HepG2 (cell line): ENCODE measurements at regions not wholly inside any gene's neighbourhood (a gene's known extent, or its start where the extent isn't known, plus 50 kb on each side); places are given as distances from the start of the nearest gene placed in this dataset.

Source experiments
- GLMP ChIP-seq: sonication (generic); formaldehyde crosslinking; IDR thresholded peaks from 2 replicates; pipeline ENCODE4 v1.9.0; 2021; ENCODE audit warnings: missing genetic modification reagents, mild to moderate bottlenecking, borderline replicate concordance
- GTF2F1 ChIP-seq: fragments of 150-350 bp; IDR thresholded peaks from 2 replicates; pipeline ENCODE4 v1.6.1; 2014; ENCODE audit warnings: low read length
- GTF3A ChIP-seq: sonication (generic); formaldehyde crosslinking; conservative IDR thresholded peaks from 2 replicates; pipeline ENCODE4 v1.4.0; 2020; ENCODE audit warnings: mild to moderate bottlenecking, missing genetic modification reagents
- HMG20B ChIP-seq: conservative IDR thresholded peaks from 2 replicates; pipeline ENCODE4 v1.6.1; 2016; ENCODE audit warnings: missing genetic modification reagents, missing compliant biosample characterization
- IKZF5 ChIP-seq: IDR thresholded peaks from 2 replicates; pipeline ENCODE4 v1.6.1; 2018; ENCODE audit warnings: missing genetic modification reagents, mild to moderate bottlenecking, missing compliant biosample characterization
- MIXL1 ChIP-seq: IDR thresholded peaks from 2 replicates; pipeline ENCODE4 v1.6.1; 2016
- NFYC ChIP-seq: IDR thresholded peaks from 2 replicates; pipeline ENCODE4 v1.6.1; 2016; ENCODE audit warnings: missing genetic modification reagents, missing compliant biosample characterization
- NR2F1 ChIP-seq, 2 experiments: fragments of 450-650 bp in 1 of 2; formaldehyde crosslinking in 1 of 2; IDR thresholded peaks; 2 replicates each; pipeline versions ENCODE4 v1.5.0 to v1.6.1; 2016 to 2020; ENCODE audit warnings: mild to moderate bottlenecking in 1 of 2, missing compliant biosample characterization in 1 of 2, missing genetic modification reagents in 1 of 2, moderate library complexity in 1 of 2
- NR2F6 ChIP-seq, 2 experiments: IDR thresholded peaks; 2 replicates each; pipeline ENCODE4 v1.6.1; 2016; ENCODE audit warnings: antibody characterized with exemption in 1 of 2, mild to moderate bottlenecking in 1 of 2
- PITX1 ChIP-seq: sonication (generic); formaldehyde crosslinking; IDR thresholded peaks from 2 replicates; pipeline ENCODE4 v1.5.1; 2020; ENCODE audit warnings: mild to moderate bottlenecking, missing genetic modification reagents
- RBAK ChIP-seq: sonication (generic); formaldehyde crosslinking; IDR thresholded peaks from 2 replicates; pipeline ENCODE4 v1.5.1; 2020; ENCODE audit warnings: mild to moderate bottlenecking, missing genetic modification reagents
- RXRB ChIP-seq: IDR thresholded peaks from 2 replicates; pipeline ENCODE4 v1.6.1; 2016; ENCODE audit warnings: borderline replicate concordance, missing genetic modification reagents, missing compliant biosample characterization
- SOX13 ChIP-seq, 3 experiments: fragments of 450-650 bp in 1 of 3; sonication (generic) in 1 of 3; formaldehyde crosslinking in 1 of 3; IDR thresholded peaks in 2 of 3; conservative IDR thresholded peaks in 1 of 3; 2 replicates each; pipeline versions ENCODE4 v1.5.0 to v1.6.1; 2016 to 2020; ENCODE audit warnings: antibody characterized with exemption in 1 of 3, mild to moderate bottlenecking in 1 of 3, missing compliant biosample characterization in 1 of 3, missing genetic modification reagents in 1 of 3, moderate library complexity in 1 of 3
- STAG1 ChIP-seq: sonication (generic); formaldehyde crosslinking; IDR thresholded peaks from 2 replicates; pipeline ENCODE4 v1.4.0; 2020; ENCODE audit warnings: missing genetic modification reagents
- STAT6 ChIP-seq: sonication (generic); formaldehyde crosslinking; IDR thresholded peaks from 2 replicates; pipeline ENCODE4 v1.4.0; 2020; ENCODE audit warnings: missing genetic modification reagents, mild to moderate bottlenecking, borderline replicate concordance
- TBP ChIP-seq: sonication (generic); formaldehyde crosslinking; IDR thresholded peaks from 2 replicates; pipeline ENCODE4 v1.5.0; 2020; ENCODE audit warnings: missing genetic modification reagents
- TEAD3 ChIP-seq: optimal IDR thresholded peaks from 2 replicates; pipeline ENCODE3; 2016; ENCODE audit warnings: borderline replicate concordance
- THYN1 ChIP-seq: sonication (generic); formaldehyde crosslinking; IDR thresholded peaks from 2 replicates; pipeline ENCODE4 v1.8.1; 2023; ENCODE audit warnings: low read depth, mild to moderate bottlenecking, moderate library complexity, missing genetic modification reagents, borderline replicate concordance
- YEATS2 ChIP-seq: sonication (generic); formaldehyde crosslinking; IDR thresholded peaks from 2 replicates; pipeline ENCODE4 v1.4.0; 2020; ENCODE audit warnings: missing genetic modification reagents, borderline replicate concordance
- ZNF264 ChIP-seq: sonication (generic); formaldehyde crosslinking; IDR thresholded peaks from 2 replicates; pipeline ENCODE4 v1.4.0; 2020; ENCODE audit warnings: missing genetic modification reagents
- ZNF710 ChIP-seq: sonication (generic); formaldehyde crosslinking; IDR thresholded peaks from 2 replicates; pipeline ENCODE4 v1.5.0; 2020; ENCODE audit warnings: mild to moderate bottlenecking, missing genetic modification reagents, borderline replicate concordance
- TF ChIP-seq, protein P1 (sequence below): sonication (generic); formaldehyde crosslinking; IDR thresholded peaks from 2 replicates; pipeline ENCODE4 v1.5.0; 2020; ENCODE audit warnings: missing genetic modification reagents

- TF ChIP-seq NR2F1 (CRISPR knock-in tag; IDR thresholded peaks at IDR 0.05): peak; percentile 26 to 53; a peak in 1 of 4 replicates
- TF ChIP-seq STAT6 (CRISPR knock-in tag): no peak
- no peak for TF ChIP-seq ZNF710 (CRISPR knock-in tag)
- TF ChIP-seq TEAD3 (CRISPR knock-in tag): peak; percentile 79
- TF ChIP-seq RBAK (CRISPR knock-in tag): no peak
- TF ChIP-seq NR2F6 (IDR thresholded peaks at IDR 0.05): 0 out of 2 replicates have a peak, but pooled peaks have one; percentile 23
- peak; percentile 61; the same call in 1 of the 2 replicates for TF ChIP-seq NR2F6 (CRISPR knock-in tag; IDR thresholded peaks at IDR 0.05)
- 0 out of 2 replicates have a peak, but pooled peaks have one; percentile 27 for TF ChIP-seq MIXL1 (CRISPR knock-in tag)
- TF ChIP-seq HMG20B (CRISPR knock-in tag): no peak
- TF ChIP-seq SOX13 (IDR thresholded peaks at IDR 0.05): no peak
- TF ChIP-seq SOX13 (CRISPR knock-in tag; conservative IDR thresholded peaks at IDR 0.05 in 1 of 2, IDR thresholded peaks at IDR 0.05 in 1 of 2): peak in 1 of 2 experiments; percentile 16; a peak in 1 of 4 replicates
- TF ChIP-seq NFYC (CRISPR knock-in tag): no peak
- TF ChIP-seq ZNF264 (CRISPR knock-in tag): 0 out of 2 replicates have a peak, but pooled peaks have one; percentile 24
- TF ChIP-seq, protein P1, sequence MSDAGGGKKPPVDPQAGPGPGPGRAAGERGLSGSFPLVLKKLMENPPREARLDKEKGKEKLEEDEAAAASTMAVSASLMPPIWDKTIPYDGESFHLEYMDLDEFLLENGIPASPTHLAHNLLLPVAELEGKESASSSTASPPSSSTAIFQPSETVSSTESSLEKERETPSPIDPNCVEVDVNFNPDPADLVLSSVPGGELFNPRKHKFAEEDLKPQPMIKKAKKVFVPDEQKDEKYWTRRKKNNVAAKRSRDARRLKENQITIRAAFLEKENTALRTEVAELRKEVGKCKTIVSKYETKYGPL (CRISPR knock-in tag): no peak
- no peak for TF ChIP-seq THYN1 (CRISPR knock-in tag)
- 0 out of 2 replicates have a peak, but pooled peaks have one; percentile 20 for TF ChIP-seq YEATS2 (CRISPR knock-in tag)
- no peak for TF ChIP-seq RXRB (CRISPR knock-in tag)
- 0 out of 2 replicates have a peak, but pooled peaks have one; percentile 15 for TF ChIP-seq PITX1 (CRISPR knock-in tag)
- TF ChIP-seq STAG1 (CRISPR knock-in tag): peak; percentile 35; the same call in 1 of the 2 replicates
- TF ChIP-seq GTF2F1: no peak
- TF ChIP-seq GTF3A (CRISPR knock-in tag): no peak
- TF ChIP-seq IKZF5: 0 out of 2 replicates have a peak, but pooled peaks have one; percentile 26
- TF ChIP-seq GLMP: no peak
- TF ChIP-seq TBP: no peak
Measured at GRCh38 chr7:94301024-94301586, 93.6 kb upstream of the COL1A2 start (continued).
